CD4-positive, CD25-positive, alpha-beta regulatory T cell (primary cell): ENCODE measurements at regions not wholly inside any gene's neighbourhood (a gene's known extent, or its start where the extent isn't known, plus 50 kb on each side); places are given as distances from the start of the nearest gene placed in this dataset.
A peak's percentile ranks its signal among the peaks of the same experiment; 100 is the strongest.

Source experiments
- ATAC-seq, 2 donors: fragments of 150-1000 bp; cut with Tn5 transposase; one replicate each; pipeline ENCODE4 v1.10.0; 2021; ENCODE audit warnings: low read depth in 2 of 2, moderate number of reproducible peaks in 2 of 2, moderate library complexity in 1 of 2
- DNase-seq, 3 donors: peaks; one replicate each; pipeline versions ENCODE4 v3.0.0 to v3.0.0-alpha.2; 2012 to 2022; ENCODE audit warnings: mixed read lengths in 1 of 3
- H3K27ac ChIP-seq: one replicate; pipeline ENCODE4 v1.7.0; 2013; ENCODE audit warnings: mild to moderate bottlenecking, low read length; ENCODE audit not compliant: insufficient read depth, poor library complexity, severe bottlenecking
- H3K27me3 ChIP-seq: one replicate; pipeline ENCODE4 v1.7.0; 2013; ENCODE audit warnings: low read length; ENCODE audit not compliant: control insufficient read depth, insufficient read depth
- H3K36me3 ChIP-seq: one replicate; pipeline ENCODE4 v1.7.0; 2013; ENCODE audit warnings: mild to moderate bottlenecking, low read length, moderate library complexity; ENCODE audit not compliant: control insufficient read depth, insufficient read depth
- H3K4me1 ChIP-seq: 2 replicates; pipeline ENCODE4 v1.7.0; 2013; ENCODE audit warnings: mild to moderate bottlenecking, low read length; ENCODE audit not compliant: insufficient read depth, control insufficient read depth, poor library complexity, severe bottlenecking
- H3K4me3 ChIP-seq: one replicate; pipeline ENCODE4 v1.7.0; 2013; ENCODE audit warnings: low read depth, mild to moderate bottlenecking, low read length, moderate library complexity
- H3K9me3 ChIP-seq, 2 experiments: 1 replicate in 1 of 2; 2 replicates in 1 of 2; pipeline ENCODE4 v1.7.0; 2013; ENCODE audit warnings: low read length in 2 of 2, mild to moderate bottlenecking in 1 of 2, moderate library complexity in 1 of 2; ENCODE audit not compliant: control insufficient read depth in 2 of 2
- H3K27ac Mint-ChIP-seq, 3 donors: one replicate each; pipeline ENCODE4 v1.8.0; 2020 to 2022; ENCODE audit warnings: mild to moderate bottlenecking in 3 of 3, mixed read lengths in 3 of 3, moderate library complexity in 2 of 3
- H3K27me3 Mint-ChIP-seq: one replicate; pipeline ENCODE4 v1.8.0; 2022; ENCODE audit warnings: mild to moderate bottlenecking, mixed read lengths
- H3K36me3 Mint-ChIP-seq: one replicate; pipeline ENCODE4 v1.8.0; 2020; ENCODE audit warnings: mixed read lengths
- H3K4me1 Mint-ChIP-seq, 4 donors: one replicate each; pipeline ENCODE4 v1.8.0; 2020 to 2022; ENCODE audit warnings: mixed read lengths in 4 of 4, mild to moderate bottlenecking in 1 of 4
- H3K4me3 Mint-ChIP-seq, 4 donors: one replicate each; pipeline ENCODE4 v1.8.0; 2020 to 2022; ENCODE audit warnings: mild to moderate bottlenecking in 4 of 4, mixed read lengths in 4 of 4, moderate library complexity in 3 of 4
- H3K9me3 Mint-ChIP-seq, 7 donors: one replicate each; pipeline ENCODE4 v1.8.0; 2020 to 2022; ENCODE audit warnings: mixed read lengths in 7 of 7, mild to moderate bottlenecking in 3 of 7, moderate library complexity in 2 of 7

GRCh38 chr6:9428421-9429172 lies 986.3 kb downstream of the TFAP2A start:
- H3K27me3 ChIP-seq, result no peaks in the 10 kb centered on the region
- Mint-ChIP-seq H3K4me3 (no peak overlapping the region), H3K4me1 (no peaks in the 10 kb centered on the region), H3K36me3 (no peaks in the 10 kb centered on the region), H3K27me3 (no peaks in the 10 kb centered on the region), H3K27ac (no peak overlapping the region), H3K9me3 (peaks cover 0 to 16% (median 2%) of the 10 kb centered on the region in 7 donors)
- no peaks in the 10 kb centered on the region for H3K4me1 ChIP-seq
- peaks cover 0 to 2% of the 10 kb centered on the region in 2 experiments for H3K9me3 ChIP-seq
- H3K27ac ChIP-seq, result no peak overlapping the region
- H3K36me3 ChIP-seq, result no peaks in the 10 kb centered on the region
- H3K4me3 ChIP-seq, result no peak overlapping the region
- ATAC-seq, result no peak
- DNase-seq, result no peak

- Mint-ChIP-seq H3K4me1 (no peaks in the 10 kb centered on the region), H3K27me3 (no peaks in the 10 kb centered on the region), H3K9me3 (peaks cover 0 to 11% (median 3%) of the 10 kb centered on the region in 7 donors), H3K4me3 (no peak overlapping the region), H3K36me3 (no peaks in the 10 kb centered on the region), H3K27ac (no peak overlapping the region)
- H3K4me3 ChIP-seq, result no peak overlapping the region
- no peaks in the 10 kb centered on the region for H3K27me3 ChIP-seq
- no peak overlapping the region for H3K27ac ChIP-seq
- H3K9me3 ChIP-seq, result peaks cover 0 to 2% of the 10 kb centered on the region in 2 experiments
- no peaks in the 10 kb centered on the region for H3K4me1 ChIP-seq
- no peaks in the 10 kb centered on the region for H3K36me3 ChIP-seq
- no peak for ATAC-seq
- DNase-seq, result no peak
Measured at GRCh38 chr6:9422138-9422537, 986.8 kb upstream of the SLC35B3 start.

- H3K4me3 ChIP-seq, result no peak overlapping the region
- no peaks in the 10 kb centered on the region for H3K9me3 ChIP-seq
- H3K9me3 Mint-ChIP-seq, result peaks cover 0 to 13% (median 6%) of the 10 kb centered on the region in 7 donors
- H3K36me3 ChIP-seq, result no peaks in the 10 kb centered on the region
- H3K4me1 ChIP-seq, result no peaks in the 10 kb centered on the region
- ATAC-seq, result no peak
- no peaks in the 10 kb centered on the region for H3K36me3 Mint-ChIP-seq
- H3K27me3 ChIP-seq, result no peaks in the 10 kb centered on the region
- H3K27ac Mint-ChIP-seq, result no peak overlapping the region
- H3K4me1 Mint-ChIP-seq, result no peaks in the 10 kb centered on the region
- H3K4me3 Mint-ChIP-seq, result no peak overlapping the region
- no peaks in the 10 kb centered on the region for H3K27me3 Mint-ChIP-seq
- DNase-seq, result no peak
- H3K27ac ChIP-seq, result no peak overlapping the region
Measured at GRCh38 chr6:9420316-9421015, 985.1 kb upstream of the SLC35B3 start.

- DNase-seq (no peak), ATAC-seq (no peak)
- Mint-ChIP-seq H3K4me1 (no peaks in the 10 kb centered on the region), H3K9me3 (peaks cover 0 to 20% (median 6%) of the 10 kb centered on the region in 7 donors), H3K27ac (no peak overlapping the region), H3K36me3 (no peaks in the 10 kb centered on the region), H3K27me3 (no peaks in the 10 kb centered on the region), H3K4me3 (no peak overlapping the region)
- H3K4me3 ChIP-seq, result no peak overlapping the region
- H3K27me3 ChIP-seq, result no peaks in the 10 kb centered on the region
- no peaks in the 10 kb centered on the region for H3K9me3 ChIP-seq
- H3K4me1 ChIP-seq, result no peaks in the 10 kb centered on the region
- H3K27ac ChIP-seq, result no peak overlapping the region
- H3K36me3 ChIP-seq, result no peaks in the 10 kb centered on the region
Measured at GRCh38 chr6:9417400-9417799, 982.1 kb upstream of the SLC35B3 start.

- DNase-seq, result peak in 1 of 3 donors; percentile 10
Measured at GRCh38 chr6:9412951-9413559, 977.7 kb upstream of the SLC35B3 start.

GRCh38 chr6:9409126-9409525 lies 973.8 kb upstream of the SLC35B3 start:
- DNase-seq, result no peak
- ATAC-seq, result no peak
- Mint-ChIP-seq H3K9me3 (peaks cover 0 to 19% (median 5%) of the 10 kb centered on the region in 7 donors), H3K36me3 (no peaks in the 10 kb centered on the region), H3K4me3 (no peak overlapping the region), H3K27ac (no peak overlapping the region), H3K27me3 (no peaks in the 10 kb centered on the region), H3K4me1 (no peaks in the 10 kb centered on the region)
- Histone ChIP-seq H3K27me3 (no peaks in the 10 kb centered on the region), H3K27ac (no peak overlapping the region), H3K36me3 (no peaks in the 10 kb centered on the region), H3K4me3 (no peak overlapping the region), H3K9me3 (no peaks in the 10 kb centered on the region), H3K4me1 (no peaks in the 10 kb centered on the region)

More at GRCh38 chr6:9412951-9413559, 977.7 kb upstream of the SLC35B3 start:
- ATAC-seq, result no peak
- H3K4me1 ChIP-seq, result no peaks in the 10 kb centered on the region
- H3K36me3 ChIP-seq, result no peaks in the 10 kb centered on the region
- no peaks in the 10 kb centered on the region for H3K36me3 Mint-ChIP-seq
- H3K27ac ChIP-seq, result no peak overlapping the region
- peaks cover 0 to 16% (median 4%) of the 10 kb centered on the region in 7 donors for H3K9me3 Mint-ChIP-seq
- no peaks in the 10 kb centered on the region for H3K9me3 ChIP-seq
- H3K4me3 Mint-ChIP-seq, result peak overlapping the region in 1 of 4 donors; percentile 7
- H3K27me3 ChIP-seq, result no peaks in the 10 kb centered on the region
- no peak overlapping the region for H3K4me3 ChIP-seq
- no peaks in the 10 kb centered on the region for H3K27me3 Mint-ChIP-seq
- no peaks in the 10 kb centered on the region for H3K4me1 Mint-ChIP-seq
- no peak overlapping the region for H3K27ac Mint-ChIP-seq

- no peaks in the 10 kb centered on the region for H3K4me1 Mint-ChIP-seq
- Histone ChIP-seq H3K36me3 (no peaks in the 10 kb centered on the region), H3K4me3 (no peak overlapping the region), H3K4me1 (no peaks in the 10 kb centered on the region), H3K27ac (no peak overlapping the region), H3K9me3 (no peaks in the 10 kb centered on the region), H3K27me3 (no peaks in the 10 kb centered on the region)
- no peak overlapping the region for H3K4me3 Mint-ChIP-seq
- no peak for DNase-seq
- H3K9me3 Mint-ChIP-seq, result peaks cover 0 to 17% (median 5%) of the 10 kb centered on the region in 7 donors
- no peaks in the 10 kb centered on the region for H3K36me3 Mint-ChIP-seq
- H3K27ac Mint-ChIP-seq, result peak overlapping the region in 1 of 3 donors; percentile 50
- H3K27me3 Mint-ChIP-seq, result no peaks in the 10 kb centered on the region
- ATAC-seq, result no peak
Measured at GRCh38 chr6:9408402-9409117, 973.2 kb upstream of the SLC35B3 start.
